ENCODE measurements at regions not wholly inside any gene's neighbourhood (a gene's known extent, or its start where the extent isn't known, plus 50 kb on each side); places are given as distances from the start of the nearest gene placed in this dataset.
"Not testable (repeated sequence)": the region's sequence is repeated elsewhere in the genome, so short reads cannot be mapped to it uniquely, and the experiment has no call there.

DNA sequence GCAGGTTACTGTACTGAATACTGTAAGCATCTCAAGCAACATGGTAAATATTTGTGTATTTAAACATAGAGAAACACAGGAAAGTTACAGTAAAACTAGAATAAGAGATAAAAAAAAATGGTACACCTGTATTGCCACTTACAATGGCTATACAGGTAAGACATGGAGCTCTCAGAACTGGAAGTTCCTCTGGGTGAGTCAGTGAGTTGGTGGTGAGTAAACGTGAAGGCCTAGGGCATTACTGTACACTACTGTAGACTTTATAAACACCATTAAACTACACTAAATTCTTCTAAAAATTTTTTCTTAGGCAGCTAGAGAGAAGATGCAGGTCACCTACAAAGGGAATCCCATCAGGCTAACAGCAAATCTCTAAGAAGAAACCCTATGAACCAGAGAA lies 872.9 kb downstream of the TAF11L14 start:
- TF ChIP-seq, protein P1, sequence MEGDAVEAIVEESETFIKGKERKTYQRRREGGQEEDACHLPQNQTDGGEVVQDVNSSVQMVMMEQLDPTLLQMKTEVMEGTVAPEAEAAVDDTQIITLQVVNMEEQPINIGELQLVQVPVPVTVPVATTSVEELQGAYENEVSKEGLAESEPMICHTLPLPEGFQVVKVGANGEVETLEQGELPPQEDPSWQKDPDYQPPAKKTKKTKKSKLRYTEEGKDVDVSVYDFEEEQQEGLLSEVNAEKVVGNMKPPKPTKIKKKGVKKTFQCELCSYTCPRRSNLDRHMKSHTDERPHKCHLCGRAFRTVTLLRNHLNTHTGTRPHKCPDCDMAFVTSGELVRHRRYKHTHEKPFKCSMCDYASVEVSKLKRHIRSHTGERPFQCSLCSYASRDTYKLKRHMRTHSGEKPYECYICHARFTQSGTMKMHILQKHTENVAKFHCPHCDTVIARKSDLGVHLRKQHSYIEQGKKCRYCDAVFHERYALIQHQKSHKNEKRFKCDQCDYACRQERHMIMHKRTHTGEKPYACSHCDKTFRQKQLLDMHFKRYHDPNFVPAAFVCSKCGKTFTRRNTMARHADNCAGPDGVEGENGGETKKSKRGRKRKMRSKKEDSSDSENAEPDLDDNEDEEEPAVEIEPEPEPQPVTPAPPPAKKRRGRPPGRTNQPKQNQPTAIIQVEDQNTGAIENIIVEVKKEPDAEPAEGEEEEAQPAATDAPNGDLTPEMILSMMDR (IDR thresholded peaks at IDR 0.05; ENCODE audit: control extremely low read depth, extremely low read depth, low read depth, missing control alignments), result no peak
- no peak for DNase-seq (ENCODE audit: extremely low spot score)
- ChIA-PET POLR2A (no interaction called here), CTCF (interaction anchor here (0.8 to 0.9 kb wide), 2 partner anchors 10 to 23 kb away, joined by 3 read pairs; no protein-coding TSS in a partner anchor)

DNA sequence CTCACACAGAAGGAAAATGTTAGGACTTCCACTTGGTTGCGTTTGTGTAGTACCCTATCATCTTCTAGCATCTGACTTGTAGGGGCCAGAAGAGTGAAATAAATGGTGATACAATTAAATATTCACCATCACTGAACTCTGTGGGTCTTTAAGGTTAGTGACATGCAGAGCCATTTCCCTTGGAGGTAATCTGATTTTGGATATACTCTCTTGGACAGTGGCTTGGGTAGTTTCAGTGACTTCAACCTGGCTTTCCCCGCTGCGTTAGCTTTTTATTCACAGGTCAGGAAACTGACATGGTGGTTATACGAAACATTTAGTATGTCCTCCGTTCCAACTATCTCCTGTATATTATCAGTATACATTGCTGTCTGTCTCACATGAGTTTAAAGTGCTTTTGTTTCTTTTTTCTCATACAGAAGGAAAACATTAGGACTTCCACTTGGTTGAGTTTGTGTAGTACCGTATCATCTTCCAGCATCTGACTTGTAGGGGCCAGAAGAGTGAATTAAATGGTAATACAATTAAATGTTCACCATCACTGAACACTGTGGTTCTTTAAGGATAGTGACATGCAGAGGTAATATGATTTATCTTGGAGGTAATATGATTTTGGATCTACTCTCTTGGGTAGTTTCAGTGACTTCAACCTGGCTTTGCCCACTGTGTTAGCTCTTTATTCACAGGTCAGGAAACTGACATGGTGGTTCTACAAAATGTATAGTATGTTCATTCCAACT lies 883.6 kb downstream of the TAF11L14 start:
- TF ChIP-seq, protein P1 (IDR thresholded peaks at IDR 0.05; ENCODE audit: control extremely low read depth, extremely low read depth, low read depth, missing control alignments), result no peak
- ChIA-PET POLR2A (no interaction called here), CTCF (interaction anchor here (0.9 to 1.3 kb wide), 2 partner anchors 19 to 177 kb away, joined by 3 read pairs; no protein-coding TSS in a partner anchor)

DNA sequence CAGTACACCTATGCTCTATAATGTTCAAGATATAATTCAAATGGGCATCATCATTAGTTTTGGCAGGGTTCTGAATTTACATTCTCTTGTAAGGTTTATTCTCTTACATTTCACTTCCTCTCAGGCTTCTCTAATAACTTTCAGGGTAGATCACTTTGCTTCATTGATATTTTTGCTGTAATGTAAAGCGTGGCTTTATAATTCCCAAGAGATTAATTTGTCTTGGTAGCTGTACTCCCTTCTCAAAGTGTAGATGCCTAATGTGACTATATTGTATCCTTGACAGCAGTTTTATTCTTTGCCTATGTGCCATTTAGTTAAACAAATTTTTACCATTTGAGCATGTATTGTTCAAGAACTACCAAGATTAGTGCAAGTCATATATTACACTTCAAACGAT lies 889.1 kb downstream of the TAF11L14 start:
- DNase-seq (ENCODE audit: extremely low spot score), result no peak
- ChIA-PET POLR2A (no interaction called here), CTCF (interaction anchor here (1.6 kb wide), 1 partner anchor 9 kb away, joined by 4 read pairs; no protein-coding TSS in a partner anchor)
- TF ChIP-seq, protein P1 (IDR thresholded peaks at IDR 0.05; ENCODE audit: control extremely low read depth, extremely low read depth, low read depth, missing control alignments), result no peak

More for the DNA sequence above, 883.6 kb downstream of the TAF11L14 start:
- DNase-seq (ENCODE audit: extremely low spot score), result no peak

DNA sequence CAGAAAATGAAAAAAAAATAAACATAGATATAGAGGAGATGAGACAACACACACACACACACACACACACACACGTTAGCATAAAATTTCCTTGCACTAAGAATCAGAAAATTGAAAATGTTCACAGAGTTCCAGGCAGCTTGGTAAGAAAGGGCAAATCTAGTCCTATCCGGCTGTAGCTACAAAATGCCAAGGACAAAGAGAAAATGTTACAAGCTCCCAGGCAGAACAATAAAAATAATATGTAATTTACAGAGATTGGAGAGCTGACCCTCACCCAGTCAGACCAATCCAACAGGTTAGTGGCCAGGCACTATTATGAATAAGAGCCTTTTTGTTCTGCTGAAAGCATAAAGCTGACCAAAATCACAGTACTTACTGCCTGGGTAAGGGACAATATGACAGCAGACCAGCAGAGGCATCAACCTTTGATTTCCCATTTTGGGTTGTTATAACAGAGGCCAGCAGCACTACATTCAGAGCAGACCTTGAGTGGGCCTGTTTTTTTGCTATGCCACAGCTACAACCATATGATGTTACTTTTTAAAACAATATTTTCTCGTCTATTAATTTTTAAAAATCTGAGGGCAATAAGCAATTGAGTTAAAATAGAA lies 892.6 kb downstream of the TAF11L14 start:
- no peak for DNase-seq (ENCODE audit: extremely low spot score)
- ChIA-PET CTCF (interaction anchor here (0.8 kb wide), 1 partner anchor 61 kb away, joined by 4 read pairs; no protein-coding TSS in a partner anchor), POLR2A (no interaction called here)
- TF ChIP-seq, protein P1 (IDR thresholded peaks at IDR 0.05; ENCODE audit: control extremely low read depth, extremely low read depth, low read depth, missing control alignments), result no peak

DNA sequence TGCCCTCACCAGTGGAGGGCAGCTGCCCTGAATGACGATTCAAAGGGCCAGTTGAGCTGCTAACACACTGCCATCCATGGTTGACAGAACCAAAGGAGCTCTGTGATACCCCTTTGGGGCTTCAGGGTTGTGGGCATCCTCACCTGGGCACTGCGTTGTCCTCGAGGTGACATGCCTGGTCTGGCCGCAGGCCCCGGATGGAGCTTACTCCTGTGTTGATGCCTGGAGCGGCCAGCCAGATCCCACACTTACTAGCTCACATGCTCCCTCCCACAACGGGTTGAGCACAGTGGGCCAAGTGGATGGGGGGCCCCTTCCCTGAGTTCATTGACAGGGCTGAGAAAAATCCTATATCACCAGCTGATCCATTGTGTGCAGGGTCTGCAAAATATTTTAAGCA lies 898.9 kb downstream of the TAF11L14 start:
- DNase-seq (ENCODE audit: extremely low spot score), result no peak
- POLR2A ChIA-PET, result no interaction called here
- TF ChIP-seq, protein P1 (IDR thresholded peaks at IDR 0.05; ENCODE audit: control extremely low read depth, extremely low read depth, low read depth, missing control alignments), result no peak
- CTCF ChIA-PET, result interaction anchor here (1.0 to 1.7 kb wide), 3 partner anchors 9 to 78 kb away, joined by 3 to 5 read pairs (median 4); no protein-coding TSS in a partner anchor

DNA sequence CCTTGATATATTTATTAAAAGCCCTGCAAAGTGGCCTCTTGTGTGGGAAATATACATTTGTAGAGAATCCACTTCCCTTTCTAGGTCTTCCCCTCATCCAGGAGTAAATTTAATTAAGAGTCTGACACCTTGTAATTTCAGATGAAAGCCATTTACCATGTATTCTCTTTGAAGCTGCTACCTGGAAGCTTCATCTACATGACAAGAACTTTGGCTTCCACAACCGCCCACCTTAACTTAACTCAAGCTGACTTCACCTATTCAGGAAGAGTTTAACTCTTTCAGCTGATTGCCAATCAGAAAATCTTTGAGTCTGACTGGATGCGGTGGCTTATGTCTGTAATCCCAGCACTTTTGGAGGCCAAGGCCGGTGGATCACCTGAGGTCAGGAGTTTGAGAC lies 899.9 kb downstream of the TAF11L14 start:
- DNase-seq (ENCODE audit: extremely low spot score), result no peak
- TF ChIP-seq, protein P1 (IDR thresholded peaks at IDR 0.05; ENCODE audit: control extremely low read depth, extremely low read depth, low read depth, missing control alignments), result no peak
- POLR2A ChIA-PET, result no interaction called here
- CTCF ChIA-PET, result interaction anchor here (0.7 to 1.7 kb wide), 3 partner anchors 12 to 79 kb away, joined by 3 to 5 read pairs (median 3); no protein-coding TSS in a partner anchor

DNA sequence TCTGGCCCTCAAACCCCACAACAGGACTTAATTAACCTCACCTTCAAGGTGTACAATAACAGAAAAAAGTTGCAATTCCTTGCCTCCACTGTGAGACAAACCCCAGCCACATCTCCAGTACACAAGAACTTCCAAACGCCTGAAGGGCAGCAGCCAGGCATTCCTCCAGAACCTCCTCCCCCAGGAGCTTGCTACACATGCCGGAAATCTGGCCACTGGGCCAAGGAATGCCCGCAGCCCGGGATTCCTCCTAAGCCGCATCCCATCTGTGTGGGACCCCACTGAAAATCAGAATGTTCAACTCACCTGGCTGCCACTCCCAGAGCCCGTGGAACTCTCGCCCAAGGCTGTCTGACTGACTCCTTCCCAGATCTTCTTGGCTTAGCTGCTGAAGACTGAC lies 901.5 kb downstream of the TAF11L14 start:
- CTCF ChIA-PET; DNase-seq (ENCODE audit: extremely low spot score); POLR2A ChIA-PET: not testable (repeated sequence)
